ENCODE measurements at regions not wholly inside any gene's neighbourhood (a gene's known extent, or its start where the extent isn't known, plus 50 kb on each side); places are given as distances from the start of the nearest gene placed in this dataset.

- no peak for TF ChIP-seq POLR2A (IDR thresholded peaks at IDR 0.05)
- no peak for TF ChIP-seq CTCF (IDR thresholded peaks at IDR 0.05)
Measured at GRCh38 chr16:85180047-85180826, 68.0 kb upstream of the CIBAR2 start.
